ENCODE measurements at regions not wholly inside any gene's neighbourhood (a gene's known extent, or its start where the extent isn't known, plus 50 kb on each side); places are given as distances from the start of the nearest gene placed in this dataset.

DNA sequence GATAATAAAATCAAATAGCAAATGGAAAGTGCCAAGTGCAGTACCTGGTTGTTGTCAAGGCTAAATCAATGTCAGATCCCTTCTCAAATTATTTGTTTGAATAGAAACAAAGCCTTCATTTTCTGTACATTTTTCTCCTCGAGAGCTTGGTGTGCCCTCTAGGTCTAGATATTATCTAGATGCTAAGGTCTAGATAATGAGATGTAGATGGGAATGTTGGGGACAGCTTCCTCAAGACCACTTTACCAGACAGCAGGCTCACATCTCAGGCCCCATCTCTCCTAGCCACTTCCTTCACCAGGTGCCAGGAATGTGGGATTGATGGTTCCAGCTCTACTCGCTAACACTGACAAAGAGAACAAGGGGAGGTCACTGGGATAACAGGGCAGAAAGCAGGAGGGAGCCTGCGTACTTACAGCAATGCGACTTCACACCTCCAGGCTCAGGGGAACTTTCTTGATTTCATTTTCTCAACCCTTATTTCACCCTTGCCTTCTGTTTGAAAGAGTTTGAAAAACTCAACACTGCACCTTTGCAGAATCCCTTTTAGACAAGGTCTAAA is 451.4 kb upstream of the VSTM2A start:
- ChIA-PET CTCF (ENCODE audit: low intra/inter-chr PET ratio, low total read pairs) (no interaction called here), POLR2A (no interaction called here)
- in situ Hi-C loops (cut with HindIII; ENCODE audit: extremely low pct_ligation_motif_present, low pct_unique_long_range_greater_than_20kb), result no loop called here
- FAIRE-seq (no peak), ATAC-seq (no peak), DNase-seq (ENCODE audit: low spot score) (no peak)
- Histone ChIP-seq H3K9me3 (ENCODE audit: low read length) (peaks cover 50% of the 10 kb centered on the region), H3K27me3 (ENCODE audit: control insufficient read depth in 1 of 2, insufficient read depth in 2 of 2, low read length in 2 of 2) (no peaks in the 10 kb centered on the region), H3K36me3 (replicated peaks in 1 of 2; ENCODE audit: control insufficient read depth in 1 of 2, insufficient read depth in 2 of 2, low read length in 2 of 2) (no peaks in the 10 kb centered on the region), H3K4me2 (ENCODE audit: low read depth, low read length) (no peak overlapping the region), H4K20me1 (ENCODE audit: insufficient read depth, low read length) (no peaks in the 10 kb centered on the region), H3K4me1 (ENCODE audit: insufficient read depth, low read length) (no peaks in the 10 kb centered on the region), H3K27ac (ENCODE audit: extremely low read length, insufficient read depth, low read length) (no peak overlapping the region), H3K9ac (ENCODE audit: insufficient read depth, low read depth, low read length) (no peak overlapping the region), H3K79me2 (ENCODE audit: insufficient read depth, low read length) (no peaks in the 10 kb centered on the region), H3K4me3 (replicated peaks in 1 of 3; ENCODE audit: insufficient read depth in 1 of 3, low read depth in 2 of 3, low read length in 3 of 3) (no peak overlapping the region), H2AFZ (ENCODE audit: low read length) (no peak overlapping the region)
- intact Hi-C loops (cut with micrococcal nuclease; ENCODE audit: unreplicated experiment), result no loop called here
- WGBS (ENCODE audit: low lambda C conversion rate), result 13% methylated on average over 4 of the region's 4 CpGs
- no TSS peak for BruUV-seq (replicated peaks)
- TF ChIP-seq LCORL (IDR thresholded peaks at IDR 0.05), result no peak
- no peak for TF ChIP-seq LCORL (CRISPR knock-in tag; IDR thresholded peaks at IDR 0.05)
- TF ChIP-seq ZBTB25 (CRISPR knock-in tag; IDR thresholded peaks at IDR 0.05), result no peak
- TF ChIP-seq, protein P1, sequence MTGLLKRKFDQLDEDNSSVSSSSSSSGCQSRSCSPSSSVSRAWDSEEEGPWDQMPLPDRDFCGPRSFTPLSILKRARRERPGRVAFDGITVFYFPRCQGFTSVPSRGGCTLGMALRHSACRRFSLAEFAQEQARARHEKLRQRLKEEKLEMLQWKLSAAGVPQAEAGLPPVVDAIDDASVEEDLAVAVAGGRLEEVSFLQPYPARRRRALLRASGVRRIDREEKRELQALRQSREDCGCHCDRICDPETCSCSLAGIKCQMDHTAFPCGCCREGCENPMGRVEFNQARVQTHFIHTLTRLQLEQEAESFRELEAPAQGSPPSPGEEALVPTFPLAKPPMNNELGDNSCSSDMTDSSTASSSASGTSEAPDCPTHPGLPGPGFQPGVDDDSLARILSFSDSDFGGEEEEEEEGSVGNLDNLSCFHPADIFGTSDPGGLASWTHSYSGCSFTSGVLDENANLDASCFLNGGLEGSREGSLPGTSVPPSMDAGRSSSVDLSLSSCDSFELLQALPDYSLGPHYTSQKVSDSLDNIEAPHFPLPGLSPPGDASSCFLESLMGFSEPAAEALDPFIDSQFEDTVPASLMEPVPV (CRISPR knock-in tag; IDR thresholded peaks at IDR 0.05), result no peak
- TF ChIP-seq RBFOX2 (IDR thresholded peaks at IDR 0.05; ENCODE audit: low read depth, low read length), result no peak
- no peak for TF ChIP-seq RFXANK (CRISPR knock-in tag; IDR thresholded peaks at IDR 0.05)
- no peak for TF ChIP-seq MLLT10 (CRISPR knock-in tag; IDR thresholded peaks at IDR 0.05)
- TF ChIP-seq, protein P2, sequence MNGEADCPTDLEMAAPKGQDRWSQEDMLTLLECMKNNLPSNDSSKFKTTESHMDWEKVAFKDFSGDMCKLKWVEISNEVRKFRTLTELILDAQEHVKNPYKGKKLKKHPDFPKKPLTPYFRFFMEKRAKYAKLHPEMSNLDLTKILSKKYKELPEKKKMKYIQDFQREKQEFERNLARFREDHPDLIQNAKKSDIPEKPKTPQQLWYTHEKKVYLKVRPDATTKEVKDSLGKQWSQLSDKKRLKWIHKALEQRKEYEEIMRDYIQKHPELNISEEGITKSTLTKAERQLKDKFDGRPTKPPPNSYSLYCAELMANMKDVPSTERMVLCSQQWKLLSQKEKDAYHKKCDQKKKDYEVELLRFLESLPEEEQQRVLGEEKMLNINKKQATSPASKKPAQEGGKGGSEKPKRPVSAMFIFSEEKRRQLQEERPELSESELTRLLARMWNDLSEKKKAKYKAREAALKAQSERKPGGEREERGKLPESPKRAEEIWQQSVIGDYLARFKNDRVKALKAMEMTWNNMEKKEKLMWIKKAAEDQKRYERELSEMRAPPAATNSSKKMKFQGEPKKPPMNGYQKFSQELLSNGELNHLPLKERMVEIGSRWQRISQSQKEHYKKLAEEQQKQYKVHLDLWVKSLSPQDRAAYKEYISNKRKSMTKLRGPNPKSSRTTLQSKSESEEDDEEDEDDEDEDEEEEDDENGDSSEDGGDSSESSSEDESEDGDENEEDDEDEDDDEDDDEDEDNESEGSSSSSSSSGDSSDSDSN (CRISPR knock-in tag; IDR thresholded peaks at IDR 0.05), result no peak
- TF ChIP-seq ZBTB20 (CRISPR knock-in tag; IDR thresholded peaks at IDR 0.05; ENCODE audit: borderline replicate concordance, low read depth), result no peak
- no peak for TF ChIP-seq SNAI1 (CRISPR knock-in tag; IDR thresholded peaks at IDR 0.05; ENCODE audit: borderline replicate concordance)
- no peak for TF ChIP-seq FOSL1 (CRISPR knock-in tag; IDR thresholded peaks at IDR 0.05; ENCODE audit: borderline replicate concordance)
- TF ChIP-seq SCMH1 (CRISPR knock-in tag; IDR thresholded peaks at IDR 0.05; ENCODE audit: borderline replicate concordance), result no peak
